Hematopoietic multipotent progenitor cell (in vitro differentiated cells): ENCODE measurements at regions not wholly inside any gene's neighbourhood (a gene's known extent, or its start where the extent isn't known, plus 50 kb on each side); places are given as distances from the start of the nearest gene placed in this dataset.
A peak's percentile ranks its signal among the peaks of the same experiment; 100 is the strongest.
"Not testable (repeated sequence)": the region's sequence is repeated elsewhere in the genome, so short reads cannot be mapped to it uniquely, and the experiment has no call there.

Experiments
- DNase-seq, 3 donors: peaks; one replicate each; pipeline ENCODE4 v3.0.0-alpha.2; 2011 to 2015; ENCODE audit warnings: low read depth in 2 of 3, low spot score in 2 of 3

- DNase-seq: no peak
These were observed 382.2 kb upstream of the NRP1 start for GRCh38 chr10:33716501-33717267.

- DNase-seq: peak in 1 of 3 donors; percentile 1
These were observed 381.0 kb upstream of the NRP1 start for GRCh38 chr10:33715303-33715975.

- no peak for DNase-seq
These were observed 378.4 kb upstream of the NRP1 start for GRCh38 chr10:33712825-33713224.

DNA sequence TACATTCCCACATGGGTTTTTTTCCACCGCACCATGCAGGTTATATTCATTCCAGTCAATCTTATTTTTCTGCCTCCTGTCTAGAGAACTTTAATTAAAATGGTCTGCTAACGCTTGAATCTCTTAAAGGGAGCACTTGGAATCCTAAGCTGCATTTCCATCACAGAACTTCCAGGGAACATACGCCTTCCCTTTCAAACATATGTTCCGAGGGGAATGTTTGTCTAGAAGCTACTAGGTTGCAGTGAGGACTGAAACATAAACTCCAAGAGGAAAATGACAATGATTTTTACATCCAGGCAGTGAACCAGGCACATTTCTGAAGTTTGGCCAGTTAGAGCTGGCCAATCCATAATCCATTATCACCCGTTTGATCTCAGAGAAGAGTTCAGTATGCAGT lies 375.5 kb upstream of the NRP1 start:
- no peak for DNase-seq

- DNase-seq: no peak
These were observed 374.7 kb upstream of the NRP1 start for GRCh38 chr10:33709008-33709753.

DNA sequence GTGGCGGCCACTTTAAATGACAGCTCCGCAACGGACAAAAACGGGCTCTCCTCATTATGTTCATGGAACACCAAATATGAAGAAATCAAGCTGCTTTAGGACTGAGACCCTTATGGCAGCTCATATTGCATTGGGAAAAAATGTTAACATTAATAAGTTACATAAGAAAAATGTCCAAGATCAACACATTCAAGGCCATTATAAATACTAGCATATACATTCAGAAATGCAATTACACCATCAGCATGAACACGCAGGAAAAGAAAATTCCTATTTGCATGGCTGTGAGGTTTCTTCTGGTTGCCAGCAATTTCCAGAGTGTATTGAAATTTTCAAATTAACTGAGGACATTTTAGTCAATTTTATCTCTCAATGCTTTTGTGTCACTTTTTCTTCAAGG lies 374.1 kb upstream of the NRP1 start:
- DNase-seq: no peak

- no peak for DNase-seq
These were observed 372.3 kb upstream of the NRP1 start for GRCh38 chr10:33706746-33707145.

- no peak for DNase-seq
These were observed 371.7 kb upstream of the NRP1 start for GRCh38 chr10:33706191-33706590.

- no peak for DNase-seq
These were observed 369.9 kb upstream of the NRP1 start for GRCh38 chr10:33704214-33704830.

- no peak for DNase-seq
These were observed 369.2 kb upstream of the NRP1 start for GRCh38 chr10:33703501-33704213.

- DNase-seq: no peak
These were observed 363.6 kb upstream of the NRP1 start for GRCh38 chr10:33698033-33698432.

DNA sequence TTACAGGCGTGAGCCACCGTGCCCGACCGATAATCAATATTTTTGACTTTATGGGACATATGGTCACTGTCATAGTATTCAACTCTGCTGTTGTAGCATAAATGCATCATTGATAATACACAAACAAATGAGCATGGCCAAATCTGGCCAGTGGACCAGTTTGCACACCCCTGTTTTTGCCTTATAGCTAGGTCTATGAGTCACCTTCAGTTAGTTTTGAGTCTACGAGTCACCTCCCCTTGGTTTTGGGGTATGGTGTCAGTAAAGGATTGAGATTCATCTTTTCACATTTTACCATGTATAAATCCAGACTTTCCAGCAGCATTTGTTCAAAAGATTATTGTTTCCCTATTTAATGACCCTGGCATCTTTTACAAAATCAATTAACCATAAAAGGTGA lies 362.5 kb upstream of the NRP1 start:
- DNase-seq: no peak

DNA sequence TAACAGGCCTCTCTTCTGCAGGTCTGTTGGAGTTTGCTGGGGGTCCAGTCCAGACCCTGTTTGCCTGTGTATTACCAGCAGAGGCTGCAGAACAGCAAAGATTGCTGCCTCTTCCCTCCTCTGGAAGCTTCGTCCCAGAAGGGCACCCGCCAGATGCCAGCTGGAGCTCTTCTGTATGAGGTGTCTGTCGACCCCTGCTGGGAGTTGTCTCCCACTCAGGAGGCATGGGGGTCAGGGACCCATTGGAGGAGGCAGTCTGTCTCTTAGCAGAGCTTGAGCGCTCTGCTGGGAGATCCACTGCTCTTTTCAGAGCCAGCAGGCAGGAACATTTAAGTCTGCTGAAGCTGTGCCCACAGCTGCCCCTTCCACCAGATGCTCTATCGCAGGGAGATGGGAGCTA lies 361.1 kb upstream of the NRP1 start:
- DNase-seq: no peak

- not testable (repeated sequence) for DNase-seq
These were observed 356.1 kb upstream of the NRP1 start for GRCh38 chr10:33690536-33690935.

- no peak for DNase-seq
These were observed 354.0 kb upstream of the NRP1 start for GRCh38 chr10:33688506-33688905.

GRCh38 chr10:33684211-33684611 lies 349.7 kb upstream of the NRP1 start:
- DNase-seq: no peak

- DNase-seq: no peak
These were observed 347.1 kb upstream of the NRP1 start for GRCh38 chr10:33681595-33681994.

- DNase-seq: no peak
These were observed 345.6 kb upstream of the NRP1 start for GRCh38 chr10:33680036-33680435.

DNA sequence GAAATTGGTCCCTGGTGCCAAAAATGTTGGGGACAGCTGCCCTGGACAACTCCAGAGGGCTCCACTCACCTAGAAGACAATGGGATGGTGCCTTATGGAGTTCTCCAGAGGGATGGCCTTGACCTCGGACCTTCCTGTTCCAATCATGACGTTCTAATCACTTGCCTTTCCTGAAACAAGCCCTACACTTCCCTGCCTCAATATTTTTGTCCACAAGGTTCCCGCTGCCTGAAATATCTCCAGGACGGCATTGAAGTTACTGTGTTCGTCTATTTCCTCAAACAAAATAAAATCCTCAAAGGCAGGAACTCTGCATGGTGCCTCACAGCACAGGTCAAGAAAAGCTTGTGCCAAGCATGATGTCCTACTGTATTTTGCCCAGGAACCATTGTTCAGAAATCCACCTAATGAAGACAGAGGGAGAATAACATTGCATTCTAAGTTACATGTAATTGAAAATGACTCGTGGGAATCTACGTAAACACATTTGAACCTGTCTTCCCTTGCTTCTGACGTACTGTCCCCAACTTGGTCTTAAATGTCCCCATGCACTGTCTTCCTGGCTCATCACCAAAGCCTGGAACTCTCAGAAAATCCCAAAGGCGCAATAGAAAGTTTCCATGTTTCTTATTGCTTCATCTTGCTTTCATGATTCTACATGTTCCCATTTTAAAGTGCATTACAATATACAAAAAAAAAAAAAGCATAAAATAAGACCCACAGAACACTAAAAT lies 342.3 kb upstream of the NRP1 start:
- DNase-seq: no peak
